Prostate gland (tissue), 2 donors: ENCODE measurements at regions not wholly inside any gene's neighbourhood (a gene's known extent, or its start where the extent isn't known, plus 50 kb on each side); places are given as distances from the start of the nearest gene placed in this dataset.
A peak's percentile ranks its signal among the peaks of the same experiment; 100 is the strongest.

Experiments
- POLR2A ChIP-seq: fragments of 450-650 bp; IDR thresholded peaks from one replicate; pipeline ENCODE4 v1.6.1; 2016; ENCODE audit warnings: antibody characterized with exemption, mild to moderate bottlenecking
- POLR2AphosphoS5 ChIP-seq: sonication (generic); formaldehyde crosslinking; IDR thresholded peaks from one replicate; pipeline ENCODE4 v1.6.1; 2017; ENCODE audit warnings: antibody characterized with exemption
- TF ChIP-seq, protein P1 (sequence below), 4 experiments: fragments of 200-600 bp in 2 of 4; fragments of 450-650 bp in 2 of 4; sonication (generic) in 2 of 4; IDR thresholded peaks; 1 replicate in 3 of 4; 2 replicates in 1 of 4; pipeline ENCODE4 v1.5.1; 2016 to 2019; ENCODE audit warnings: antibody characterized with exemption in 4 of 4, mild to moderate bottlenecking in 2 of 4, moderate library complexity in 2 of 4

DNA sequence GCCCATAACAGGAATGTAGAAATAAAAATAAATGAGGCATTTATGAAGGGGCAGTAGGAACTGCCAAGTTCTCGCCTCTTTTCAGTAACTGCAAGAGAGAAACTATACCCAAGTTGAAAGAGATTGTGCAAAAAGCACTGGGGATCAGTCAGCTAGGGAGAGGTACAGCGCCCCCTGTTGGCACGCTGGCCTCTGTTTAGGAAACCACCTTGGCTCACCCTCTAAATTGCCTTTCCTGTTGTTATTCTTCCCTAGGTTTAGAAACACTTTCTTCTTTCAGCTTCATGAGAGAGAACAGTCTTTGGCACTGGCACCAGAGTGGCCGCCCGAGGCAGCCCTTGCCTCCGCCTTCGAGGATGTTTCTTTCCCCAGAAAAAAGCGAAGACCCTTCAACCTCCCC, 348.5 kb downstream of the MID1IP1 start:
- TF ChIP-seq POLR2AphosphoS5 (no peak), POLR2A (no peak)
- TF ChIP-seq, protein P1, sequence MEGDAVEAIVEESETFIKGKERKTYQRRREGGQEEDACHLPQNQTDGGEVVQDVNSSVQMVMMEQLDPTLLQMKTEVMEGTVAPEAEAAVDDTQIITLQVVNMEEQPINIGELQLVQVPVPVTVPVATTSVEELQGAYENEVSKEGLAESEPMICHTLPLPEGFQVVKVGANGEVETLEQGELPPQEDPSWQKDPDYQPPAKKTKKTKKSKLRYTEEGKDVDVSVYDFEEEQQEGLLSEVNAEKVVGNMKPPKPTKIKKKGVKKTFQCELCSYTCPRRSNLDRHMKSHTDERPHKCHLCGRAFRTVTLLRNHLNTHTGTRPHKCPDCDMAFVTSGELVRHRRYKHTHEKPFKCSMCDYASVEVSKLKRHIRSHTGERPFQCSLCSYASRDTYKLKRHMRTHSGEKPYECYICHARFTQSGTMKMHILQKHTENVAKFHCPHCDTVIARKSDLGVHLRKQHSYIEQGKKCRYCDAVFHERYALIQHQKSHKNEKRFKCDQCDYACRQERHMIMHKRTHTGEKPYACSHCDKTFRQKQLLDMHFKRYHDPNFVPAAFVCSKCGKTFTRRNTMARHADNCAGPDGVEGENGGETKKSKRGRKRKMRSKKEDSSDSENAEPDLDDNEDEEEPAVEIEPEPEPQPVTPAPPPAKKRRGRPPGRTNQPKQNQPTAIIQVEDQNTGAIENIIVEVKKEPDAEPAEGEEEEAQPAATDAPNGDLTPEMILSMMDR (IDR thresholded peaks at IDR 0.05), result peak in 3 of 4 experiments; percentile 48 to 60 (median 52)
